Activated T-cell treated with anti-CD3 and anti-CD28 coated beads, Interleukin-2, amount 50 U/mL, for 72 hours (primary cell): ENCODE measurements at regions not wholly inside any gene's neighbourhood (a gene's known extent, or its start where the extent isn't known, plus 50 kb on each side); places are given as distances from the start of the nearest gene placed in this dataset.
"Not testable (repeated sequence)": the region's sequence is repeated elsewhere in the genome, so short reads cannot be mapped to it uniquely, and the experiment has no call there.

Experiments
- ATAC-seq, 2 donors: fragments of 150-1000 bp; cut with Tn5 transposase; replicated peaks in 1 of 2; 2 replicates each; pipeline ENCODE4 v1.10.0; 2021; ENCODE audit warnings: moderate library complexity in 2 of 2, mild to moderate bottlenecking in 1 of 2
- DNase-seq, 2 donors: peaks; one replicate each; pipeline ENCODE4 v3.0.0; 2021 to 2022; ENCODE audit warnings: mixed read lengths in 1 of 2
- H3K27ac Mint-ChIP-seq: one replicate; pipeline ENCODE4 v1.8.0; 2022; ENCODE audit warnings: mild to moderate bottlenecking, moderate library complexity, mixed read lengths
- H3K27me3 Mint-ChIP-seq: one replicate; pipeline ENCODE4 v1.8.0; 2022; ENCODE audit warnings: low read depth, mixed read lengths
- H3K36me3 Mint-ChIP-seq, 2 donors: one replicate each; pipeline ENCODE4 v1.8.0; 2022; ENCODE audit warnings: mixed read lengths in 2 of 2, mild to moderate bottlenecking in 1 of 2; ENCODE audit not compliant: insufficient read depth in 2 of 2
- H3K4me1 Mint-ChIP-seq: one replicate; pipeline ENCODE4 v1.8.0; 2022; ENCODE audit warnings: low read depth, mixed read lengths
- H3K4me3 Mint-ChIP-seq, 2 donors: one replicate each; pipeline ENCODE4 v1.8.0; 2022; ENCODE audit warnings: mild to moderate bottlenecking in 2 of 2, mixed read lengths in 2 of 2, moderate library complexity in 2 of 2
- H3K9me3 Mint-ChIP-seq, 2 donors: one replicate each; pipeline ENCODE4 v1.8.0; 2022; ENCODE audit warnings: mixed read lengths in 2 of 2

DNA sequence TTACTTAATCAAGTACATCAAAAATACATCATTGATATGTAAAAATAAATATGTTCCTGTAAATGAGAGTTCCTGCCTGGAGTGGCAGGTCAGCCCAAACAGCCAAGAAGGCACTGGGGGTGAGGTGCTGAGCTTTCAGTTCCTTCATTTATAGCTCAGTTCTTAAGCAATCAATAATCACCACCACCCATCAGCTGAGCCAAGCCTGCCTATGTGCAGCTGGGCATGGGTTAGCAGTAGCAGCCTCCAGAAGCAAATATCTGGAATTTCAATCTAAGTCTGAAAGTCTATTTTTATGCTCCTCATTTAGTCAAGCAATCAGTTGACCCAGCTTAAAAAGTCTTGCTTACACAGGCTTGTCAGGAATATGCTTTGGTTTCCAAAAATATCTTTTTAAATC lies 811.0 kb upstream of the AMELY start:
- DNase-seq (no peak), ATAC-seq (no peak)
- H3K9me3 Mint-ChIP-seq = no peaks in the 10 kb centered on the region
- H3K4me1 Mint-ChIP-seq = no peaks in the 10 kb centered on the region
- H3K27me3 Mint-ChIP-seq = no peaks in the 10 kb centered on the region
- no peak overlapping the region for H3K27ac Mint-ChIP-seq
- H3K36me3 Mint-ChIP-seq = no peaks in the 10 kb centered on the region
- H3K4me3 Mint-ChIP-seq = no peak overlapping the region

DNA sequence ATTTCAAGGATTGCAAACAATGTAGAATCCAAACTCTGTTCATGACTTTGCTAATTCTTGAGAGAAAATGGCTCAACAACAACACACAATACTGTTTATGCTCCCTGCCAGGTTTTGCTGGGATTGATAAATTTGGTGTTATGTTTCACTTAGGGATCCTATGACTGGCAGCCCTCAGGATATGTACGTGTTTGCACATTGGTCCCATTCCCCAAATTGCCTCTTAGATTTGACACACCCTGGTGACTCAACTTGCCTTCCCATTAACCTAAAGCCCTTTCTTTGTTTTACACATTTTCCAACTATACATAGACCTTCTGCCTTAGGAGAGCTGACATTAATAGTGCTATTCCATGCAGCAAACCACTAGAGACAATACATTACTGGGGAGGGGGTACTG lies 809.4 kb upstream of the AMELY start:
- H3K36me3 Mint-ChIP-seq = no peaks in the 10 kb centered on the region
- ATAC-seq (no peak), DNase-seq (no peak)
- H3K27ac Mint-ChIP-seq = no peak overlapping the region
- H3K9me3 Mint-ChIP-seq = no peaks in the 10 kb centered on the region
- no peak overlapping the region for H3K4me3 Mint-ChIP-seq
- H3K4me1 Mint-ChIP-seq = no peaks in the 10 kb centered on the region
- H3K27me3 Mint-ChIP-seq = no peaks in the 10 kb centered on the region

DNA sequence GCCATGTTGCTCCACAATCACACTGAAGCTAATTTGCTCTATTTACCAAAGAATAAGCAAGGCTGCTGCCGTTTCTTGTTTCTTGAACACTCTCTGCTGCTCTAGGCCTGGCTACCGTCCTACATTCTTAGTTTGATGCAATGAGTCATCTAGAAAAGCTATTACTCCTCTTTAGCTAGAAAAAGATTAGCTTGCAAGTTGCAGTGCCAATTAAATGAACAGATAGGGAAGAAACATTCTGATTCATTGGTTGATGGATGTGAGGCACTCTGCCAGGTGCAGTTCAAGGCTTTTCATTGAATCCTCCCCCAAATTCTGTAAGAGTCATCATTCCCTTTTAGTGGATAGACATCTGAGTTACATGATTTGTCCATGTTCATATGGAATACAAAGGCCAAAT lies 807.7 kb upstream of the AMELY start:
- no peak overlapping the region for H3K4me3 Mint-ChIP-seq
- H3K27ac Mint-ChIP-seq = no peak overlapping the region
- no peaks in the 10 kb centered on the region for H3K27me3 Mint-ChIP-seq
- no peaks in the 10 kb centered on the region for H3K4me1 Mint-ChIP-seq
- H3K9me3 Mint-ChIP-seq = no peaks in the 10 kb centered on the region
- no peak for ATAC-seq
- H3K36me3 Mint-ChIP-seq = no peaks in the 10 kb centered on the region
- no peak for DNase-seq

DNA sequence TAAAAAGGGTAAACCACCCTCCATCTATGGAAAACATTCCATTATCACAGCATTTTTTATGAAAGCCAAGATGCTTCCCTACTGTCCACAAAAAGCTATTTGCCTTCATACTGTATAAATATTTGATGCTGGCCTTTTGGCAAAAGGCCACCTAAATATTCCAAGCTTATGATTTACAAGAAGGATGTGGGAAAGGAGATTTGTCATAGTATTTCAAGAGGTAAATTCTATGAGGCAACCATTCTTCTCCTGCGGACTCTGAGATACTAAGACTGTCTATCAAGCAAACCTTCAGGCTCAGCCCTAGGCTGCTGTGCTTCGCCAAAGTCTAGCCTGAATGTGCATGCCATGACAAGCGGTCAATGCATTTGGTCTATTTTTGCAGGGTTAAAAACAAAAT lies 807.1 kb upstream of the AMELY start:
- Mint-ChIP-seq H3K4me1 (no peaks in the 10 kb centered on the region), H3K4me3 (no peak overlapping the region), H3K36me3 (no peaks in the 10 kb centered on the region), H3K27ac (no peak overlapping the region), H3K27me3 (no peaks in the 10 kb centered on the region), H3K9me3 (no peaks in the 10 kb centered on the region)
- ATAC-seq (no peak), DNase-seq (no peak)

DNA sequence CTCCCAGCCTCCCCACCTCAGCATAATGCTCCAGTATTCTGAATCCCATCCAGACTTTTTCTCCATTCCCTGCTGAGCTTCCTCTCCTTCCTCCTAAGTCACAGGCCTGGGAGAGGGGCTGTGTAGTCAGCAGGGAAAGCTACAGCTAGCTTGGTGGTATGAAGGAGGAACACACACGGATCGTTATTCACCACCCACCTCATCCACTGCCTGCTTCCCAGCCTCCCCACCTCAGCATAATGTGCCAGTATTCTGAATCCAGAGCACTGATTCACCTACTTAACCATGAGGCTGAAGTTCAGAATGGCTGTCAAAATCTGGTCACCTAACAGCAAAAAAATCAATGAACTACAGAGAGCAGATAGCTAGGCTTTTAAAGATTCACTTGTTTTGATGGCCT lies 806.6 kb upstream of the AMELY start:
- no peak for DNase-seq
- no peaks in the 10 kb centered on the region for H3K4me1 Mint-ChIP-seq
- no peaks in the 10 kb centered on the region for H3K36me3 Mint-ChIP-seq
- no peak overlapping the region for H3K27ac Mint-ChIP-seq
- no peak overlapping the region for H3K4me3 Mint-ChIP-seq
- H3K27me3 Mint-ChIP-seq = no peaks in the 10 kb centered on the region
- no peaks in the 10 kb centered on the region for H3K9me3 Mint-ChIP-seq
- ATAC-seq = no peak

DNA sequence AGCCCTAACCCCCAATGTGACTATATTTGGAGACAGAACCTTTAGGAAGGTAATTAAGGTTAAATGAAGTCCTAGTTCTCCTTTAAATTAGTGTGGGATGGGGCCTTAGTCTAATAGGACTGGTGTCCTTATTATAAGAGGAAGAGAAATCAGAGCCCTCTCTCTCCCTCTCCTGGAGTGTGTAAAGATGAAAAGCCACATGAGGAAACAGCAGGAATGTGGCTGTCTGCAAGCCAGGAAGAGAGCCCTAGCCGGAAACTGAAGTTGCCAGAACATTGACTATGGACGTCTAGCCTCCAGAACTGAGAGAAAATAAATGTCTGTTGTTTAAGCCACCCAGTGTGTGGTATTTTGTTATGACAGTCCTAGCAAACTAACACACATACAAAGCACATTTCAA lies 802.9 kb upstream of the AMELY start:
- Mint-ChIP-seq H3K9me3 (no peaks in the 10 kb centered on the region), H3K36me3 (no peaks in the 10 kb centered on the region)
- no peak for ATAC-seq

DNA sequence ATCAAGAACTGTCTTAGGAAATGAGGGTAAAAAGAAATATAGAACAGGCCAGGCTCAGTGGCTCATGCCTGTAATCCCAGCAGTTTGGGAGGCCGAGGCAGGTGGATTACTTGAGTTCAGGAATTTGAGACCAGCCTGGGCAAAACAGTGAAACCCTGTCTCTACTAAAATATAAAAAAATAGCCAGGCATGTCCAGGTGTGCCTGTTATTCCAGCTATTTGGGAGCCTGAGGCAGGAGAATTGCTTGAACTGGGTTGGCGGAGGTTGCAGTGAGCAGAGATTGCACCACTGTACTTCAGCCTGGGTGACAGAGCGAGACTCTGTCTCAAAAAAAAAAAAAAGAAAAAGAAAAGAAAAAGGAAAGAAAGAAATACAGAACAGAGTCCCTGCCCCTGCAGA lies 802.2 kb upstream of the AMELY start:
- not testable (repeated sequence) for H3K9me3 Mint-ChIP-seq, H3K4me1 Mint-ChIP-seq, DNase-seq, H3K36me3 Mint-ChIP-seq, H3K27me3 Mint-ChIP-seq, H3K4me3 Mint-ChIP-seq, H3K27ac Mint-ChIP-seq, ATAC-seq

More for the DNA sequence above, 802.9 kb upstream of the AMELY start:
- Mint-ChIP-seq H3K4me1 (no peaks in the 10 kb centered on the region), H3K27me3 (no peaks in the 10 kb centered on the region), H3K4me3 (no peak overlapping the region), H3K27ac (no peak overlapping the region)
- DNase-seq = no peak

DNA sequence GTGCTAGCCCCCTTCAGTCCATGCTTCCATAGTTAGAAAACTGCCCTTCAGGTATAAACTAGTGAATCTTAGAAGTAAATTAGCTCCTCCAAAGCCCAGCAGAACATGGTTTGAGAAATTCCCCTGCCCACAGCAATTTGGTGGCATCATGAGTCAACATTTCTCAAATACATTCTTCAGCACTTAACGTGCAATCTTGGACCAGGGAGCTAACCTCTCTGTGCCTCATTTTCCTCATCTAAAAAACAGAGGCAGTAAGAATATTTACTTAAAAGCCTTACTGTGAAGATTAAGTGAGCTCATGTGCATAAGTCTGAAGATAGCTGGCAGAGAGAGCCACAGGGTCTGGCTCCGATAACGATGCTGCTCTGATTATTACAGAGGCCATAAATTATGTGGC lies 800.7 kb upstream of the AMELY start:
- Mint-ChIP-seq H3K4me1 (no peaks in the 10 kb centered on the region), H3K9me3 (no peaks in the 10 kb centered on the region), H3K4me3 (no peak overlapping the region), H3K27me3 (no peaks in the 10 kb centered on the region), H3K27ac (no peak overlapping the region), H3K36me3 (no peaks in the 10 kb centered on the region)
- no peak for ATAC-seq
- no peak for DNase-seq

DNA sequence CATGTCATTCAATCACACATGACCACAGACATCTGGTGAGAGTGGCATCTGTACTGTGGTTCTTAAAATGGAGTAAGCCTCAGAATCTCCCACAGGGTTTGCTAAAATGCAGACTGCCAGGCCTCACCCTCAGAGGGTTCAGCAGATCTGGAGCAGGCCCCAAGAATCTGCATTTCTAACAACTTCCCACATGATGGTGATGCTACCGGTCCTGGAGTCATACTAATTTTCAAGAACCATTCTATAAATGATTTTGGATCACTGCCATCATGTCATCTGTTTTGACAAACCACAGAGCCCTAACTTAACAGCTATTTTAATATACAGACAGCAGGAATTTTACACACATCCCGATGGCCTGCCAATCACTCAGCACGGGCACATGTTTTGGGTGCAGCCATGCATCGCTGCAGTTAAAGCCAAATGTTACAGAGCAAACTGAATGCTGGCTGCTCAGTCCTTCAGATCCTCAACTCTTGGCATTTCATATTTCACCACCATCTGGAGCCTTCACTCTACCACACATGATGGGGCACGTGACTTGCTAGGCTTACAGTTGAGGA lies 792.1 kb upstream of the AMELY start:
- Mint-ChIP-seq H3K27me3 (no peaks in the 10 kb centered on the region), H3K27ac (no peak overlapping the region), H3K4me1 (no peaks in the 10 kb centered on the region), H3K36me3 (no peaks in the 10 kb centered on the region), H3K9me3 (no peaks in the 10 kb centered on the region), H3K4me3 (no peak overlapping the region)
- DNase-seq = no peak
- ATAC-seq = no peak

DNA sequence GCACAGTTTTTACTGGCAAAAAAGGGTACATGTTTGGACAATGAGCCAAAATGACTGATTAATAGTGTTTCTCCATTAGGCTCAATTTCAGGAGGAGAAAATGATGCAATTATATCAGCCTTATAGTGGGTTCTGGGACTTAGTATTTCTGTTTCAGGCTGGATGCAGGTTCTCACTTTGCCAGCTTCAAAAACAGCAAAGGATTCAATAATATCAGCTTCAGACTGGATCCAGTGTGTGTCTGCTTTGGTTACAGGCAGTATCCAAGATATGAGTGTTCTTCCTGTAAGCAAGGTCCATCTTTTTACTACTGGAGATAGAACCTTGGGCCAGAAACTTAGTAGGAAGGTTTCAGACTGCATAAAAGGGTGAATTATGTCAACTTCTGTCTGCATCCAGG lies 790.9 kb upstream of the AMELY start:
- Mint-ChIP-seq H3K9me3 (no peaks in the 10 kb centered on the region), H3K4me1 (no peaks in the 10 kb centered on the region), H3K36me3 (no peaks in the 10 kb centered on the region), H3K4me3 (no peak overlapping the region), H3K27me3 (no peaks in the 10 kb centered on the region), H3K27ac (no peak overlapping the region)
- ATAC-seq (no peak), DNase-seq (no peak)

DNA sequence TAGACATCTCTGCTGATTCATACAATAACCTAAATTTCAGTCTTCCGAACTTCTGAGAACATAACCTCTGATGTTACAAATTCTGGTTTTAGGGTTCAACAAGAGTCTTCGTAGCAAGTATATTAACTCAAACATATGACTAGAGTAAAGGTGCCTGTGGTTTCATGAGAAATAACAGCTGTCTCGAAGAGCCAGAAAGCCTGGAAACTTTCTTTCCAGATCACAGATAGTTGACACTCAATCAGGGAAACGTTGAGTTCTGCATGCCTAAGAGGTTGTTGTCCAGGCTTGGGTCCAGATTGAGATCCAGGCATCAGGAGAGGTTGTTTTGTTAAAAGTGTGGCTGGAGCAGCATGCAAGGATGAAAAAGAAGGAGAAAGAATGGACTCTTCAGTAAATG lies 790.1 kb upstream of the AMELY start:
- ATAC-seq (no peak), DNase-seq (no peak)
- no peaks in the 10 kb centered on the region for H3K36me3 Mint-ChIP-seq
- no peaks in the 10 kb centered on the region for H3K4me1 Mint-ChIP-seq
- no peaks in the 10 kb centered on the region for H3K27me3 Mint-ChIP-seq
- no peak overlapping the region for H3K27ac Mint-ChIP-seq
- H3K9me3 Mint-ChIP-seq = no peaks in the 10 kb centered on the region
- H3K4me3 Mint-ChIP-seq = no peak overlapping the region

DNA sequence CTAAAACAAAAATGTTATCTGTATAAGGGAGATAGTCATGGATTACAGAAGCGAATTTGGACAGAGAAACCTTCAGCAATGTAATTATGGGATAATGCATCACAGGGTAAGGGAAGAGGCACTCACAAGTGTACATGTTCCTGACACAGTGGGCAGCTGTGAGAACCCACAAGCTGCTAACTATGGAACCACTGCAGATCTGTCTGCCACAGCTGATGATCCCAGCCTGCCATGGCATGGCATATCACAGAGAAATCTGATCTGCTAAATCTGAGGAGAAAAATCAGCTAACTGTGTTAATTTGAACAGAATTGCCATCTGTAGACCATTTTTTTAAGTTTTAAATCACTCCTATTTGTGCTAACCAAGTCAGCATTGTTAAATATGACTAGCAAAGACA lies 786.0 kb upstream of the AMELY start:
- ATAC-seq (no peak), DNase-seq (no peak)
- no peaks in the 10 kb centered on the region for H3K36me3 Mint-ChIP-seq
- no peaks in the 10 kb centered on the region for H3K27me3 Mint-ChIP-seq
- no peaks in the 10 kb centered on the region for H3K4me1 Mint-ChIP-seq
- H3K9me3 Mint-ChIP-seq = no peaks in the 10 kb centered on the region
- no peak overlapping the region for H3K4me3 Mint-ChIP-seq
- H3K27ac Mint-ChIP-seq = no peak overlapping the region

DNA sequence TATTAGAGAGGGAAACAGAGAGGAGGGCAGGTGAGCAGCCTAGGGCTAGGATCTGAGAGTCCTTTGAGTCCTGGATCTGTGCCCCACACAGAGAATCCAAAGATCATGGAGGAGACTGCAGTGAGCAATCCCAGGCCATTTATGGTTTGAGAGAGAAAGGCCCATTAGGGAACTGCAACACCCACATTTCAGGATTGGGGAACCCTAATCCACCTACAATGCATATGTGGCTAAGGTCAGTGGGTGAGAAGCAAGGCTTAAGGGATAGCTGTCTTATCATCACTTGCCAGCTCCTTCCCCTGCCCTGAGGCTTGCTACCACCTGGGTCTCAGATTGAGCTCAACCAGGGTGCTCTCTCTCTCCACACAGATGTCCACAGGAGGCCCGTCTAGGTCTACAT lies 781.1 kb upstream of the AMELY start:
- no peaks in the 10 kb centered on the region for H3K9me3 Mint-ChIP-seq
- ATAC-seq (no peak), DNase-seq (no peak)
- no peak overlapping the region for H3K4me3 Mint-ChIP-seq
- H3K27me3 Mint-ChIP-seq = no peaks in the 10 kb centered on the region
- H3K36me3 Mint-ChIP-seq = no peaks in the 10 kb centered on the region
- H3K4me1 Mint-ChIP-seq = no peaks in the 10 kb centered on the region
- H3K27ac Mint-ChIP-seq = no peak overlapping the region

DNA sequence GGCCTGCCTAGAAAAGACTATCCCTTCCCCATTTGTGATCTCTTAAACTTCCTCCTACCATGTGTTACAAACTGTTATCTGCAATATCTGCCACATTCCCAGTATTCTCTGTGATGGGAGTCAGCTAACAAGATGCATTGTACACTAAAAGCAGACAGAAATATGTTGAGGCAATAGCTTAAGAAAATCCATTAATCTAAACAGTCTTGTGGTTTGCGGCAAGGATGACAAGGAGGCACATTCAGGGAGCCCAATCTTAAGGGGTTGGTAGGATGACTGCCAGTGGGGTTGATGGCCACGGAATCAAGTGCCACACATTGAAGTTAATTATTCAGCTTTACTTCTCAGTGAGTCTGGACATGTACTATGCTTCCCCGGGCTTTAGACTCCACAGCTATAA lies 775.5 kb upstream of the AMELY start:
- no peak for ATAC-seq
- no peak overlapping the region for H3K4me3 Mint-ChIP-seq
- H3K27ac Mint-ChIP-seq = no peak overlapping the region
- no peak for DNase-seq
- no peaks in the 10 kb centered on the region for H3K36me3 Mint-ChIP-seq
- H3K4me1 Mint-ChIP-seq = no peaks in the 10 kb centered on the region
- H3K9me3 Mint-ChIP-seq = no peaks in the 10 kb centered on the region
- no peaks in the 10 kb centered on the region for H3K27me3 Mint-ChIP-seq
